GM23338 (cell line): ENCODE measurements at regions not wholly inside any gene's neighbourhood (a gene's known extent, or its start where the extent isn't known, plus 50 kb on each side); places are given as distances from the start of the nearest gene placed in this dataset.

Source experiments
- ATAC-seq: fragments of 200-7000 bp; cut with Tn5 transposase; 3 replicates; pipeline ENCODE4 v1.9.1; 2020
- DNase-seq: peaks from one replicate; pipeline ENCODE4 v3.0.0-alpha.2; 2015; ENCODE audit warnings: low spot score
- H2AFZ ChIP-seq: fragments of 200-600 bp; sonication (generic); 2 replicates; pipeline ENCODE4 v1.8.0; 2016; ENCODE audit warnings: antibody characterized with exemption, mild to moderate bottlenecking, moderate library complexity
- H3F3A ChIP-seq: fragments of 200-600 bp; sonication (generic); replicated peaks from 2 replicates; pipeline ENCODE4 v1.8.0; 2017; ENCODE audit warnings: antibody characterized with exemption, mixed run types, low read depth
- H3K27ac ChIP-seq: fragments of 200-600 bp; sonication (generic); 2 replicates; pipeline ENCODE4 v1.6.1; 2016; ENCODE audit warnings: low read depth
- H3K27me3 ChIP-seq: fragments of 200-600 bp; sonication (generic); 2 replicates; pipeline ENCODE4 v1.8.0; 2016; ENCODE audit warnings: mild to moderate bottlenecking, mixed run types, moderate library complexity; ENCODE audit not compliant: insufficient read depth
- H3K36me3 ChIP-seq: fragments of 200-600 bp; sonication (generic); 2 replicates; pipeline ENCODE4 v1.8.0; 2016; ENCODE audit warnings: mild to moderate bottlenecking; ENCODE audit not compliant: insufficient read depth
- H3K4me1 ChIP-seq: fragments of 200-600 bp; sonication (generic); 2 replicates; pipeline ENCODE4 v1.8.0; 2016; ENCODE audit warnings: mild to moderate bottlenecking, moderate library complexity; ENCODE audit not compliant: insufficient read depth
- H3K4me2 ChIP-seq: fragments of 200-600 bp; sonication (generic); 2 replicates; pipeline ENCODE4 v1.7.1; 2017; ENCODE audit warnings: mixed run types
- H3K4me3 ChIP-seq: fragments of 200-600 bp; sonication (generic); 2 replicates; pipeline ENCODE4 v1.6.1; 2016; ENCODE audit warnings: mixed run types
- H3K79me2 ChIP-seq: fragments of 200-600 bp; sonication (generic); replicated peaks from 2 replicates; pipeline ENCODE4 v1.8.0; 2017; ENCODE audit warnings: mild to moderate bottlenecking; ENCODE audit not compliant: insufficient read depth
- H3K9me2 ChIP-seq: fragments of 200-600 bp; sonication (generic); 2 replicates; pipeline ENCODE4 v1.8.0; 2017; ENCODE audit not compliant: insufficient read depth
- H4K20me1 ChIP-seq: fragments of 200-600 bp; sonication (generic); replicated peaks from 2 replicates; pipeline ENCODE4 v1.8.0; 2017; ENCODE audit warnings: mild to moderate bottlenecking; ENCODE audit not compliant: insufficient read depth
- H3K27ac Mint-ChIP-seq: 2 replicates; pipeline ENCODE4 v1.8.0; 2020; ENCODE audit warnings: inconsistent platforms, mild to moderate bottlenecking, moderate library complexity, mixed read lengths
- H3K27me3 Mint-ChIP-seq: 3 replicates; pipeline ENCODE4 v1.8.0; 2022; ENCODE audit warnings: low read depth, mild to moderate bottlenecking, moderate library complexity, mixed read lengths, inconsistent platforms; ENCODE audit not compliant: insufficient read depth, poor library complexity
- H3K36me3 Mint-ChIP-seq: 3 replicates; pipeline ENCODE4 v1.8.0; 2021; ENCODE audit warnings: low read depth, mild to moderate bottlenecking, inconsistent platforms, moderate library complexity, mixed read lengths
- H3K4me1 Mint-ChIP-seq: 3 replicates; pipeline ENCODE4 v1.8.0; 2020; ENCODE audit warnings: mild to moderate bottlenecking, inconsistent platforms, mixed read lengths
- H3K4me3 Mint-ChIP-seq: 3 replicates; pipeline ENCODE4 v1.8.0; 2021; ENCODE audit warnings: moderate library complexity, mild to moderate bottlenecking, inconsistent platforms, mixed read lengths
- H3K9me3 Mint-ChIP-seq: 3 replicates; pipeline ENCODE4 v1.8.0; 2020; ENCODE audit warnings: moderate library complexity, mild to moderate bottlenecking, inconsistent platforms, mixed read lengths
- ETS1 ChIP-seq: IDR thresholded peaks from 2 replicates; pipeline ENCODE4 v1.6.1; 2016; ENCODE audit warnings: antibody characterized with exemption
- EZH2phosphoT487 ChIP-seq: fragments of 200-600 bp; sonication (generic); IDR thresholded peaks from one replicate; pipeline ENCODE4 v1.8.1; 2018; ENCODE audit warnings: antibody characterized with exemption; ENCODE audit not compliant: unreplicated experiment
- JUNB ChIP-seq: IDR thresholded peaks from one replicate; pipeline ENCODE4 v1.6.1; 2016; ENCODE audit warnings: antibody characterized with exemption; ENCODE audit not compliant: unreplicated experiment
- NANOG ChIP-seq: IDR thresholded peaks from 2 replicates; pipeline ENCODE4 v1.6.1; 2016; ENCODE audit warnings: antibody characterized with exemption, borderline replicate concordance
- POLR2AphosphoS5 ChIP-seq: IDR thresholded peaks from 2 replicates; pipeline ENCODE4 v1.6.1; 2016; ENCODE audit warnings: antibody characterized with exemption, low read depth
- ZNF114 ChIP-seq: fragments of 250-450 bp; sonication (Bioruptor Pico); IDR thresholded peaks from 2 replicates; pipeline ENCODE4 v1.5.0; 2020; ENCODE audit warnings: mild to moderate bottlenecking, moderate library complexity
- ZNF331 ChIP-seq: fragments of 250-450 bp; sonication (Bioruptor Pico); IDR thresholded peaks from 2 replicates; pipeline ENCODE4 v1.5.0; 2020; ENCODE audit warnings: low read depth, mild to moderate bottlenecking, moderate library complexity
- ZNF462 ChIP-seq: fragments of 250-450 bp; sonication (Bioruptor Pico); IDR thresholded peaks from 2 replicates; pipeline ENCODE4 v1.5.0; 2020; ENCODE audit warnings: mild to moderate bottlenecking, moderate library complexity
- TF ChIP-seq, protein P1 (sequence below), 2 experiments: fragments of 200-600 bp in 1 of 2; sonication (generic) in 1 of 2; conservative IDR thresholded peaks; 2 replicates each; pipeline versions ENCODE4 v1.5.1 to v1.6.1; 2016 to 2017; ENCODE audit warnings: antibody characterized with exemption in 2 of 2, low read depth in 2 of 2, mild to moderate bottlenecking in 2 of 2, moderate library complexity in 1 of 2

DNA sequence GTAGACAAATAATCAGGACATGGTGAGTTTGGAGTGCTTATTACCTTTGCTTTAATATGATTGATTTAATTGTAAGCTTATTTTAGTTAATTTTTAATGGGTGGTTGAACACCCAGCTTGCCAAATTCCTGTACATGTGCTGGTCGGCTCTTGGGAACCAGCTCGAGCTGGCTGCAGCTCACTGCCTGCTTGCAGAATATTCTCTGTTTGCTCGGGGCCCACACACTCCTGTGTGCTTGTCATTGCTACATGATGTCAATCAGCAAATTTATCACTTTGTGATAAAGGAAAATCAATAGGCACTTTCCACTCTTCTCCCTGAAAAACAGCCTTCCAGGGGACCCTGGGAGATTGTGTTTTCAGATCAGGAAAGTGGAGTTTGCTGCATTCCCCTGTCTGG lies 141.1 kb upstream of the LHX5 start:
- H3K4me3 Mint-ChIP-seq, result no peak overlapping the region
- H3K36me3 ChIP-seq, result no peaks in the 10 kb centered on the region
- peaks cover 8% of the 10 kb centered on the region; the same call in 1 of the 2 replicates for H3K27me3 ChIP-seq
- H3K79me2 ChIP-seq, result no peaks in the 10 kb centered on the region
- no peak overlapping the region for H3K27ac Mint-ChIP-seq
- TF ChIP-seq ZNF114 (CRISPR knock-in tag) (no peak), ZNF462 (CRISPR knock-in tag) (no peak), ETS1 (no peak), JUNB (no peak), ZNF331 (CRISPR knock-in tag) (no peak), POLR2AphosphoS5 (no peak), EZH2phosphoT487 (no peak), NANOG (no peak)
- TF ChIP-seq, protein P1, sequence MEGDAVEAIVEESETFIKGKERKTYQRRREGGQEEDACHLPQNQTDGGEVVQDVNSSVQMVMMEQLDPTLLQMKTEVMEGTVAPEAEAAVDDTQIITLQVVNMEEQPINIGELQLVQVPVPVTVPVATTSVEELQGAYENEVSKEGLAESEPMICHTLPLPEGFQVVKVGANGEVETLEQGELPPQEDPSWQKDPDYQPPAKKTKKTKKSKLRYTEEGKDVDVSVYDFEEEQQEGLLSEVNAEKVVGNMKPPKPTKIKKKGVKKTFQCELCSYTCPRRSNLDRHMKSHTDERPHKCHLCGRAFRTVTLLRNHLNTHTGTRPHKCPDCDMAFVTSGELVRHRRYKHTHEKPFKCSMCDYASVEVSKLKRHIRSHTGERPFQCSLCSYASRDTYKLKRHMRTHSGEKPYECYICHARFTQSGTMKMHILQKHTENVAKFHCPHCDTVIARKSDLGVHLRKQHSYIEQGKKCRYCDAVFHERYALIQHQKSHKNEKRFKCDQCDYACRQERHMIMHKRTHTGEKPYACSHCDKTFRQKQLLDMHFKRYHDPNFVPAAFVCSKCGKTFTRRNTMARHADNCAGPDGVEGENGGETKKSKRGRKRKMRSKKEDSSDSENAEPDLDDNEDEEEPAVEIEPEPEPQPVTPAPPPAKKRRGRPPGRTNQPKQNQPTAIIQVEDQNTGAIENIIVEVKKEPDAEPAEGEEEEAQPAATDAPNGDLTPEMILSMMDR (conservative IDR thresholded peaks at IDR 0.05; ENCODE audit: low read depth in 2 of 2), result no peak
- no peak overlapping the region for H3K27ac ChIP-seq
- H3K36me3 Mint-ChIP-seq, result peaks cover 3% of the 10 kb centered on the region; the same call in 2 of the 3 replicates
- peaks cover 15% of the 10 kb centered on the region; the same call in 1 of the 2 replicates for H3F3A ChIP-seq
- H3K9me2 ChIP-seq, result no peaks in the 10 kb centered on the region
- ATAC-seq (no peak), DNase-seq (no peak)
- H3K4me3 ChIP-seq, result peak overlapping the region; percentile 81; the same call in 1 of the 2 replicates
- H3K4me2 ChIP-seq, result peak overlapping the region; percentile 98
- peaks cover 37% of the 10 kb centered on the region for H3K4me1 ChIP-seq
- H3K9me3 Mint-ChIP-seq, result peaks cover 5% of the 10 kb centered on the region; the same call in 2 of the 3 replicates
- peak overlapping the region; percentile 48 for H2AFZ ChIP-seq
- H3K27me3 Mint-ChIP-seq, result peaks cover 18% of the 10 kb centered on the region
- no peaks in the 10 kb centered on the region for H4K20me1 ChIP-seq
- peaks cover 38% of the 10 kb centered on the region for H3K4me1 Mint-ChIP-seq
